Activated CD4-positive, alpha-beta T cell treated with anti-CD3 and anti-CD28 coated beads, Interleukin-2, Interleukin-6, amounts not matched to agents 100 ng/mL and 50 ng/mL, durations not matched to agents 16 hours and 8 hours (primary cell): ENCODE measurements at regions not wholly inside any gene's neighbourhood (a gene's known extent, or its start where the extent isn't known, plus 50 kb on each side); places are given as distances from the start of the nearest gene placed in this dataset.
"Not testable (repeated sequence)": the region's sequence is repeated elsewhere in the genome, so short reads cannot be mapped to it uniquely, and the experiment has no call there.

ENCODE experiments used
- DNase-seq: peaks from one replicate; pipeline ENCODE4 v3.0.0-alpha.2; 2020

GRCh38 chr6:43898358-43899131 lies 128.5 kb downstream of the VEGFA start:
- DNase-seq = no peak

DNA sequence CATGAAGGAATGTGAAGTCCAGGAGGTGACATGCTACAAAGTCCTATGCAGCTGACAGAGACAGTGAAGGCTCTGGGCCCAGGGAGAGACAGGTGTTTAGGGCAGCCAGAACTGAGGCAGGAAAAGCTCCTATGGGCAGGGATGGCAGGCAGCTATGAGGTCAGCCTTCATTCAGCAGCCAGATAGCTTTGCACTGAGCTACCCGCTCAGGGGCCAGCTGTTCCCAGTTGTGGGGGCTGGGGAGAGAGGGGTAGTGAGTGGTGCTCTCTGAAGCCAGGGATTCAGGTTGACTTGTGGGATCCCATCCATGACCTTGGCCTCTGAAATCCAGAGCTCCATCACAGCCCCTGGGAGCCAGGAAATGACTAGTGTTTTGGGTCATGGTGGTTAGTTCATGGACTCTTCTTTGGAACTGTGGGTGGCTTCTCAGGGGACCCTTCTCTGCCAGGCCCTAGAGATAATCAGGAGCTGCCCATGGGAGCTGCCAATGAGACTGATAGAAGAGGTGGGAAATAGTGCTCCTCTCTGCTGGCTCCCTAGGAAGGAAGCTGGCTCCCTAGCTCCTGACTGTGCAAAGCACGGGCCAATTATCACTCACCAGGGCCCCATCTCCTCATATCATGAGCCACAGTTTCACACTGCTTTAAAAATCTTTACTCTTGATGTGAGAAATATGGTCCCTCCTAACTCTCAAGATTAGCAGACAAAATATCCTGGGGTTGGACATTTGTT lies 127.7 kb downstream of the VEGFA start:
- no peak for DNase-seq

GRCh38 chr6:43896329-43897255 lies 126.6 kb downstream of the VEGFA start:
- no peak for DNase-seq

DNA sequence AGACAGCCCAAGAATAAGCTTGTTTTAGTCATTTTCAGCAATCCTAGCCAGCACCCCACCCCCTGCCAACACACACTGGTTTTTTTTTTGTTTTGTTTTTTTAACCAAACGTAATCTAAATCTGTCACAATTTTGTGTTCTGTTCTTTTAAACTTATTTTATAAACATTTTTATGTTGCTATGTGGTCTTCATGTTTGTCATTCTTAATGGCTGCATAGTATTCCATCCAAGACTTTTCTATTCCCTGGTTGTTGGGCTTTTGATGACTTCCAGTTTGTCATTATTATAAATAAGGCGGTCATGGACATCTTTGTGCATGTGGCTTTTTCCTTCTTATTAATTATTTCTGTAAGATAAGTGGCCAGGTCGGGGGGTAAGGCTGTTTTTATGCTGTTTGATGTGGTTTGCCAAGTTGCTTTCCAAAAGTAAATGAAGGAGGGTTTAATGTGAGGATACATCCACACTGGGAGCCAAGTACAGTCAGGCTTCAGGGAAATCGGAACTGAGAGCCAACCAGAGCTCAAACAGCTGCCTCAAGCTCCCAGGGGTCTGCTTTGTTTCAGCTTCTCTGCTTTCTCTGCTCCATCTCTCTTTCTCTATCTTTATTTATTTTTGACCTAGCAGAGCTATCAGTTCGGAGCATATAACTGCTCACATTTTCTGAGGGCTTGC lies 125.8 kb downstream of the VEGFA start:
- DNase-seq = no peak

DNA sequence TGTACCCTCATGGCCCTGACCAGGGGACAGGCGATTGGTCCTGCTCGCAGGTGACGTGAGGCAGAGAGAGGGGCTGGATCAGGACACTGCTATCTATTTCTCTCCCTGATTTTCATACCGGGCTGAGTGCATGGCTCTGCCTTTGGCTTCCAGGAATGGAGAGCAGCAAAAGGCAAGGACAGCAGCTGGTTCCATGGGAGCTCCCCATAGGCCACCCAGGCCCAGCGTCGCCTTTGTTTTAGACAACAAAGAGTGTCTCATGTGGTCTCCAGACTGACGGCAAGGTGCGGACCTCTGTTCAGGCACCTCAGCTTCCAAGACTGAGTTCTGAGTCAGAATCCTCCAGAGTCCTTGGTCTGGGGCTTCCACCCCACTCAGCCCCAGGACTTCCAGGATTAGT lies 123.1 kb downstream of the VEGFA start:
- no peak for DNase-seq

DNA sequence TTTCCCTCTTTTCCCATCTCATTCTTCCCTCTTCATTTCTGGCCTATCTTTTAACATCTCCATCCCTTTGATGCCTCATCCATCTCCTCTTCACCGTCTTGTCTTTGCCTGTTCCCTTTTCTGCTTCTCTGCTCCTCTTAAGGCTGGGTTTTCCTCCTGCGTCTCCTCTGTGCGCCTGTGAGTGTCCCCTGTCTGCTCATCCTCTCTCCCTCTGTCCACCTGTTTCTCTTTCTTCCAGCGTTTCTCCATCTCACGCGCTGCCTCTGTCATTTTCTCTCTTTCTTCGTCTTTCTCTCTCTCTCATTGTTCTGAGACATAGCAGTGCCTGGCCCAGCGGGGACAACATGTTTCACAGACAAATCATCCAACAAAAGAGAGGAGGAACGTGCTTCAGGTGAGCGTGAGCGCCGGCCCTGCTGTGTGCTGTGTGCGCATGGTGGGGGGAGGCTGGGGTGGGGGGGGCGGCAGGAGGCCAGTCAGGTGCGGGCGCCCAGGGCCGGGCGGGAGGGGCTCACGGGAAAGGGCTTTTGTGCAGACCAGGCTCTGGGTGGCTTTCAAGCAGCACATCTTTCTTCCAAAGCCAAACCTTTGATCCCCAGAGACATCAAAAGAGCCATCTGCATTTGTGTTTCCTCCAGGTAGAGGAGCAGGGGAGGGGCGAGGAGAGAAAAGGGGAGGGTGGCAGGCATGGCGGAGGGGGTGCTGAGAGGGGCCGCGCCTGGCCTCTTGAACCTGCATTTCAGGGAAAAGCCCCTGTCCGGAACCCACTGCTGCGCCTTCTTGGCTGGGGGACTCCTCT lies 121.3 kb downstream of the VEGFA start:
- DNase-seq = no peak

- DNase-seq = no peak
Observed at GRCh38 chr6:43890197-43891062, 120.4 kb downstream of the VEGFA start.

DNA sequence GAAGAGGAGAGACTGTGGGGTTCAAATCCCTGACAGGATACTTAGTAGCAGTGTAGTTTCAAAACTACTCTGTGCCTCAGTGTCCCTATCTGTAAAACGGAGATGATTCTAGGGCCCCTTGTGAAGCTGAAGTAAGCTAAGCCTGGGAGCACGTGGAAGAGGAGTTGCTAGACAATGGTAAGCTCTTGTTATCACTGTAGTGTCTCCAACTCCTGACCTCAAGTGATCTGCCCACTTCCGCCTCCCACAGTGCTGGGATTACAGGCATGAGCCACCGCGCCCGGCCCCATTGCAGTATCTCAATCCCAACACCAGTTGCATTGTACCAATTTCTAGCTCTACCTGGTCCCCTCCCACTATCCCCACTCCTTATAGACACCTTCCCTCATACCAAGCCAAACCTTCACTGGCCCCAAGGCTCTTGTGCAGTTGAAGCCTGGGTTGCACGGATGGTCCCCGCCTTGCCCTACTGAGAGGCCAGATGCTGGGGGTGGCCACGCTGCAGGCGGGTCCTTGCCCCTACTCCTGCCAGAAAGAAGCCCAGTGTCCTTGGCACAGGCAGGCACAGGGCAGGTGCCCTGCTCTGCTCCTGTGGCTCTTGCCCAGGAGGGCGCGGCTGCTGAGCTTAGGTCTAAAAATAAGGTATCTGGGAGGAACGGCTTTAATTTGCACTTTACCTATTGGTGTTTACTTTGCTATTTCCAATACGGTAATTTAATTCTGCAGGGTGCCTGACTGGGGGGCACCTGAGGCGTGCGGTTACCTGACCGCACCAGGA lies 118.1 kb downstream of the VEGFA start:
- no peak for DNase-seq

GRCh38 chr6:43887340-43887858 lies 117.4 kb downstream of the VEGFA start:
- DNase-seq = no peak

DNA sequence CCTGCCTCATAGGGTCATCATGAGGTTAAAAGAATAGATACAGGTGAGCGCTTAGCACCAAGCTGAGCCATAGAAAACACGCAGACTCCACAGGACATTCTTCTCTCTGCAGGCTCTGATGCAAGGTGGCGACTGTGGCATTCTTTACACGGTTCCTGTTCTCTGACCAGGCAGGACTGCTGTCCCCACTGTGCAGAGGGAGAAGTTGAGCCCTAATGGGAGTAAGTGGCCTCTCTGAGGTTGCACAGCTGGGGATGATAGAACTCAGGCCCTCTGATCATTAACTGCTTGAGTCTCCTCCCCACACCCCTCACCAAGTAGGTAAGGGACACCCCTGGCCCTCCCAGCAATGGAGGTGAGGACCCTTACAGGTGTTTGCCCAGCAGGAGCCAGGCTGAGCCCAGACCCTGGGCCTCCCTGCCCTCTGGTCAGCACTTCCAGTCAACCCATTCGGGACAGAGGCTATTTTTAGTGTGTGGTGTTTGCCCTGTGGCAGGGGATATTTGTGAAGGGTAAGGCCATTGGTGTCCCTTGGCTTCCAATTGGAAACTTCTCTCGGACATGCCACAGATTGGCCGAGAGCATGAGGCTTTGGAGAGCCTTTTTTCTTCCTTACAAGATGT lies 116.8 kb downstream of the VEGFA start:
- no peak for DNase-seq

- DNase-seq = no peak
Observed at GRCh38 chr6:43886067-43886461, 116.1 kb downstream of the VEGFA start.

DNA sequence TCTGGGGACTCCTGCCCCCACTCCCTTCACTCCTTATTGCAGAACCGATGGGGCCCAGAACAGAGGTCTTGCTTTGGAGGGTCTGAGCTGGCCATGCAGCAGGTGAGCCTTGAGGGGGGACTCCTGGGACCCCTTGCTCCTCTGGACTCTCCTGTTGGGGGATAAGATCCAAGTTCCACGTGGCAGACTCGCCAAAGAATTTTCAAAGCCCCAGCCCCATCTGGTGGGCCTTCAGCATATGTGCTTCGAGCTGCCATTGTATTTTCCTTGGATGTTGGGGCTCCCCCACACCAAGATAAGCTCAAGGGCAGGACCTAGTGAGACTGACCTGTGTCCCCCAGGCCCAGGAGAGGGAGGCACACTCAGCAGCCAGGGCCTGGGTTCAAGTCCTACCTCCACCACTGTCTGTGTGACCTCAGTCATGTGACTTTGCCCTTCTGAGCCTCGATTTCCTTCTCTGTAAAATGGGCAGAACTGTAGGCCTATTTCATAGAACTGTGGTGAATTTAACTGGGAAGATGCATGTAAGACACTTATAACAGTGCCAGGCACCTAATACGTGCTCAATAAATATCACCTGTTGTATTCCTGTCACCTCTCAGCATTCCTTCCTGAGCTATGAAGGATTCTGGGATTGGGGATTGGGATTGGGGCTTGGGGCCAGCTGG lies 115.5 kb downstream of the VEGFA start:
- no peak for DNase-seq

- no peak for DNase-seq
Observed at GRCh38 chr6:43884652-43885022, 114.6 kb downstream of the VEGFA start.

DNA sequence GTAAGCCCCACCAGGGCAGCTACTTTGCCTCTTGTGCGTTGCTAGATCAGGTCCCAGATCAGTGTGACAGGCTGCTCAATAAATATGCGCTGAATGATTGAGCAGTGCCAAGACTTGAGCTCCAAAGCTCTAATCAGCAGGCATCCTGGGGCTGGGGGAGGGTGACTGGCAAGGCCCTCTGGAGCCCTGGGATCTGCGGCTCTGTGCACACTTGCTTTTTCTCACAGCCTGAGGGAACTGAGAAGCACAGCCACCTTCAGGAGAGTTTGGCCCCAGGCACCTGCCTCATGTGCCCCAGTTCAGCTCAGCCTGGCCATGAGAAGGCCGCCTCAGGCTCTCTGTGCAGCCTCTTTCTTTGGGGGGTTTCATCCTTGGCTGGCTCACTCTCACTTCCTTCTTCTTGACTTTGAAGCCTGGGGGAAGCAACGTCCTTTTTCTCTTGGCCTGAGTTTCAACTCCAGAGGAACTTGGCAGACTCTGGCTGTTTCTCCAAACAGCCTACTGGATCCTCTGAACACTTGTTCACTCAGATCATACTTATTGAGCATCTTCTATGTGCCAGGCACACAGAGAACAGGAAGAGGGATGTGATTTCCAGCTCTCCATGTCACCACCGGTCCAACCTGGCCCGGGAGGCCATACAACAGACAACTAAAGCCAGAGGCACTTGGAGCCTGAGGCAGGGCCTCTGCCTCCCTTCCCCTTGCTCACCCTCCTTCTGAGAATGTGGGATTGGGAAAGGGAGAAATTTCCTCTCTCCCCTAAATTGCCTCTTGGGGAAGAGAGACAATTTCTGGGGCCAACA lies 114.0 kb downstream of the VEGFA start:
- no peak for DNase-seq

DNA sequence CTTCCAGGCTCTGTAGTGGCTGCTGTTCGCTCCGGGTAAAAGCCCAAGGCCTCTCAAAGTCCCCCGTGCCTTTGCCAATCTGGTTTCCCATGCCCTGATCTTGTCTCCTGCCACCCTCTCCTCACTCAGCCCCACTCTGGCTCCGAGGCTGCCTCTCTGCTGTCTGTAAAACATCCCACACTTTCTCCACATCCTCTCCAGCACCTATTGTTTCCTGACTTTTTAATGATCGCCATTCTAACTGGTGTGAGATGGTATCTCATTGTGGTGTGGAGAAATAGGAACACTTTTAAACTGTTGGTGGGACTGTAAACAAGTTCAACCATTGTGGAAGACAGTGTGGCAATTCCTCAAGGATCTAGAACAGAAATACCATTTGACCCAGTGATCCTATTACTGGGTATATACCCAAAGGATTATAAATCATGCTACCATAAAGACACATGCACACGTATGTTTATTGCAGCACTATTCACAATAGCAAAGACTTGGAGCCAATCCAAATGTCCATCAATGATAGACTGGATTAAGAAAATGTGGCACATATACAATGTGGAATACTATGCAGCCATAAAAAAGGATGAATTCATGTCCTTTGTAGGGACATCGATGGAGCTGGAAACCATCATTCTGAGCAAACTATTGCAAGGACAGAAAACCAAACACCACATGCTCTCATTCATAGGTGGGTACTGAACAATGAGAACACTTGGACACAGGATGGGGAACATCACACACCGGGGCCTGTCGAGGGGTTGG lies 112.9 kb downstream of the VEGFA start:
- not testable (repeated sequence) for DNase-seq

- DNase-seq = no peak
Observed at GRCh38 chr6:43880236-43881137, 110.5 kb downstream of the VEGFA start.
